GM23338 (cell line): ENCODE measurements at regions not wholly inside any gene's neighbourhood (a gene's known extent, or its start where the extent isn't known, plus 50 kb on each side); places are given as distances from the start of the nearest gene placed in this dataset.

Experiments
- ATAC-seq: fragments of 200-7000 bp; cut with Tn5 transposase; 3 replicates; pipeline ENCODE4 v1.9.1; 2020
- DNase-seq: peaks from one replicate; pipeline ENCODE4 v3.0.0-alpha.2; 2015; ENCODE audit warnings: low spot score
- H2AFZ ChIP-seq: fragments of 200-600 bp; sonication (generic); 2 replicates; pipeline ENCODE4 v1.8.0; 2016; ENCODE audit warnings: antibody characterized with exemption, mild to moderate bottlenecking, moderate library complexity
- H3F3A ChIP-seq: fragments of 200-600 bp; sonication (generic); replicated peaks from 2 replicates; pipeline ENCODE4 v1.8.0; 2017; ENCODE audit warnings: antibody characterized with exemption, mixed run types, low read depth
- H3K27ac ChIP-seq: fragments of 200-600 bp; sonication (generic); 2 replicates; pipeline ENCODE4 v1.6.1; 2016; ENCODE audit warnings: low read depth
- H3K27me3 ChIP-seq: fragments of 200-600 bp; sonication (generic); 2 replicates; pipeline ENCODE4 v1.8.0; 2016; ENCODE audit warnings: mild to moderate bottlenecking, mixed run types, moderate library complexity; ENCODE audit not compliant: insufficient read depth
- H3K36me3 ChIP-seq: fragments of 200-600 bp; sonication (generic); 2 replicates; pipeline ENCODE4 v1.8.0; 2016; ENCODE audit warnings: mild to moderate bottlenecking; ENCODE audit not compliant: insufficient read depth
- H3K4me1 ChIP-seq: fragments of 200-600 bp; sonication (generic); 2 replicates; pipeline ENCODE4 v1.8.0; 2016; ENCODE audit warnings: mild to moderate bottlenecking, moderate library complexity; ENCODE audit not compliant: insufficient read depth
- H3K4me2 ChIP-seq: fragments of 200-600 bp; sonication (generic); 2 replicates; pipeline ENCODE4 v1.7.1; 2017; ENCODE audit warnings: mixed run types
- H3K4me3 ChIP-seq: fragments of 200-600 bp; sonication (generic); 2 replicates; pipeline ENCODE4 v1.6.1; 2016; ENCODE audit warnings: mixed run types
- H3K79me2 ChIP-seq: fragments of 200-600 bp; sonication (generic); replicated peaks from 2 replicates; pipeline ENCODE4 v1.8.0; 2017; ENCODE audit warnings: mild to moderate bottlenecking; ENCODE audit not compliant: insufficient read depth
- H3K9me2 ChIP-seq: fragments of 200-600 bp; sonication (generic); 2 replicates; pipeline ENCODE4 v1.8.0; 2017; ENCODE audit not compliant: insufficient read depth
- H4K20me1 ChIP-seq: fragments of 200-600 bp; sonication (generic); replicated peaks from 2 replicates; pipeline ENCODE4 v1.8.0; 2017; ENCODE audit warnings: mild to moderate bottlenecking; ENCODE audit not compliant: insufficient read depth
- H3K27ac Mint-ChIP-seq: 2 replicates; pipeline ENCODE4 v1.8.0; 2020; ENCODE audit warnings: inconsistent platforms, mild to moderate bottlenecking, moderate library complexity, mixed read lengths
- H3K27me3 Mint-ChIP-seq: 3 replicates; pipeline ENCODE4 v1.8.0; 2022; ENCODE audit warnings: low read depth, mild to moderate bottlenecking, moderate library complexity, mixed read lengths, inconsistent platforms; ENCODE audit not compliant: insufficient read depth, poor library complexity
- H3K36me3 Mint-ChIP-seq: 3 replicates; pipeline ENCODE4 v1.8.0; 2021; ENCODE audit warnings: low read depth, mild to moderate bottlenecking, inconsistent platforms, moderate library complexity, mixed read lengths
- H3K4me1 Mint-ChIP-seq: 3 replicates; pipeline ENCODE4 v1.8.0; 2020; ENCODE audit warnings: mild to moderate bottlenecking, inconsistent platforms, mixed read lengths
- H3K4me3 Mint-ChIP-seq: 3 replicates; pipeline ENCODE4 v1.8.0; 2021; ENCODE audit warnings: moderate library complexity, mild to moderate bottlenecking, inconsistent platforms, mixed read lengths
- H3K9me3 Mint-ChIP-seq: 3 replicates; pipeline ENCODE4 v1.8.0; 2020; ENCODE audit warnings: moderate library complexity, mild to moderate bottlenecking, inconsistent platforms, mixed read lengths
- CREB1 ChIP-seq: fragments of 250-450 bp; sonication (Bioruptor Pico); IDR thresholded peaks from 2 replicates; pipeline ENCODE4 v1.5.0; 2020; ENCODE audit warnings: low read depth, mild to moderate bottlenecking, moderate library complexity
- CTCF ChIP-seq, 2 experiments: fragments of 200-600 bp in 1 of 2; sonication (generic) in 1 of 2; conservative IDR thresholded peaks; 2 replicates each; pipeline versions ENCODE4 v1.5.1 to v1.6.1; 2016 to 2017; ENCODE audit warnings: antibody characterized with exemption in 2 of 2, low read depth in 2 of 2, mild to moderate bottlenecking in 2 of 2, moderate library complexity in 1 of 2
- EZH2 ChIP-seq: fragments of 200-600 bp; sonication (generic); IDR thresholded peaks from one replicate; pipeline ENCODE4 v1.8.0; 2017; ENCODE audit warnings: antibody characterized with exemption, mild to moderate bottlenecking, low read depth; ENCODE audit not compliant: unreplicated experiment
- EZH2phosphoT487 ChIP-seq: fragments of 200-600 bp; sonication (generic); IDR thresholded peaks from one replicate; pipeline ENCODE4 v1.8.1; 2018; ENCODE audit warnings: antibody characterized with exemption; ENCODE audit not compliant: unreplicated experiment
- JUNB ChIP-seq: IDR thresholded peaks from one replicate; pipeline ENCODE4 v1.6.1; 2016; ENCODE audit warnings: antibody characterized with exemption; ENCODE audit not compliant: unreplicated experiment
- NANOG ChIP-seq: IDR thresholded peaks from 2 replicates; pipeline ENCODE4 v1.6.1; 2016; ENCODE audit warnings: antibody characterized with exemption, borderline replicate concordance
- POLR2AphosphoS5 ChIP-seq: IDR thresholded peaks from 2 replicates; pipeline ENCODE4 v1.6.1; 2016; ENCODE audit warnings: antibody characterized with exemption, low read depth
- STAT1 ChIP-seq: IDR thresholded peaks from one replicate; pipeline ENCODE4 v1.6.1; 2016; ENCODE audit warnings: antibody characterized with exemption; ENCODE audit not compliant: unreplicated experiment
- ZNF114 ChIP-seq: fragments of 250-450 bp; sonication (Bioruptor Pico); IDR thresholded peaks from 2 replicates; pipeline ENCODE4 v1.5.0; 2020; ENCODE audit warnings: mild to moderate bottlenecking, moderate library complexity
- ZNF331 ChIP-seq: fragments of 250-450 bp; sonication (Bioruptor Pico); IDR thresholded peaks from 2 replicates; pipeline ENCODE4 v1.5.0; 2020; ENCODE audit warnings: low read depth, mild to moderate bottlenecking, moderate library complexity
- ZNF462 ChIP-seq: fragments of 250-450 bp; sonication (Bioruptor Pico); IDR thresholded peaks from 2 replicates; pipeline ENCODE4 v1.5.0; 2020; ENCODE audit warnings: mild to moderate bottlenecking, moderate library complexity
- TF ChIP-seq, protein P1 (sequence below): IDR thresholded peaks from 2 replicates; pipeline ENCODE4 v1.6.1; 2016; ENCODE audit warnings: antibody characterized with exemption
- TF ChIP-seq, protein P2 (sequence below): IDR thresholded peaks from one replicate; pipeline ENCODE4 v1.6.1; 2018; ENCODE audit warnings: antibody characterized with exemption; ENCODE audit not compliant: unreplicated experiment

- no peaks in the 10 kb centered on the region for H3K9me2 ChIP-seq
- H3K4me3 ChIP-seq = no peak overlapping the region
- no peak overlapping the region for H3K4me2 ChIP-seq
- Mint-ChIP-seq H3K27ac (no peak overlapping the region), H3K27me3 (peaks cover 9% of the 10 kb centered on the region), H3K4me3 (no peak overlapping the region), H3K4me1 (no peaks in the 10 kb centered on the region; the same call in 2 of the 3 replicates), H3K9me3 (no peaks in the 10 kb centered on the region; the same call in 2 of the 3 replicates), H3K36me3 (no peaks in the 10 kb centered on the region)
- DNase-seq (no peak), ATAC-seq (no peak)
- no peaks in the 10 kb centered on the region for H3K36me3 ChIP-seq
- H3F3A ChIP-seq = no peaks in the 10 kb centered on the region
- H3K27ac ChIP-seq = no peak overlapping the region
- H3K79me2 ChIP-seq = no peaks in the 10 kb centered on the region
- no peak for TF ChIP-seq CTCF (conservative IDR thresholded peaks at IDR 0.05; ENCODE audit: low read depth in 2 of 2)
- TF ChIP-seq ZNF114 (CRISPR knock-in tag) = no peak
- TF ChIP-seq, protein P1, sequence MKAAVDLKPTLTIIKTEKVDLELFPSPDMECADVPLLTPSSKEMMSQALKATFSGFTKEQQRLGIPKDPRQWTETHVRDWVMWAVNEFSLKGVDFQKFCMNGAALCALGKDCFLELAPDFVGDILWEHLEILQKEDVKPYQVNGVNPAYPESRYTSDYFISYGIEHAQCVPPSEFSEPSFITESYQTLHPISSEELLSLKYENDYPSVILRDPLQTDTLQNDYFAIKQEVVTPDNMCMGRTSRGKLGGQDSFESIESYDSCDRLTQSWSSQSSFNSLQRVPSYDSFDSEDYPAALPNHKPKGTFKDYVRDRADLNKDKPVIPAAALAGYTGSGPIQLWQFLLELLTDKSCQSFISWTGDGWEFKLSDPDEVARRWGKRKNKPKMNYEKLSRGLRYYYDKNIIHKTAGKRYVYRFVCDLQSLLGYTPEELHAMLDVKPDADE = no peak
- TF ChIP-seq POLR2AphosphoS5 = no peak
- TF ChIP-seq CREB1 (CRISPR knock-in tag) = no peak
- TF ChIP-seq EZH2 = no peak
- TF ChIP-seq NANOG = no peak
- no peak for TF ChIP-seq EZH2phosphoT487
- no peak for TF ChIP-seq JUNB
- TF ChIP-seq STAT1 = no peak
- TF ChIP-seq ZNF462 = no peak
- TF ChIP-seq, protein P2, sequence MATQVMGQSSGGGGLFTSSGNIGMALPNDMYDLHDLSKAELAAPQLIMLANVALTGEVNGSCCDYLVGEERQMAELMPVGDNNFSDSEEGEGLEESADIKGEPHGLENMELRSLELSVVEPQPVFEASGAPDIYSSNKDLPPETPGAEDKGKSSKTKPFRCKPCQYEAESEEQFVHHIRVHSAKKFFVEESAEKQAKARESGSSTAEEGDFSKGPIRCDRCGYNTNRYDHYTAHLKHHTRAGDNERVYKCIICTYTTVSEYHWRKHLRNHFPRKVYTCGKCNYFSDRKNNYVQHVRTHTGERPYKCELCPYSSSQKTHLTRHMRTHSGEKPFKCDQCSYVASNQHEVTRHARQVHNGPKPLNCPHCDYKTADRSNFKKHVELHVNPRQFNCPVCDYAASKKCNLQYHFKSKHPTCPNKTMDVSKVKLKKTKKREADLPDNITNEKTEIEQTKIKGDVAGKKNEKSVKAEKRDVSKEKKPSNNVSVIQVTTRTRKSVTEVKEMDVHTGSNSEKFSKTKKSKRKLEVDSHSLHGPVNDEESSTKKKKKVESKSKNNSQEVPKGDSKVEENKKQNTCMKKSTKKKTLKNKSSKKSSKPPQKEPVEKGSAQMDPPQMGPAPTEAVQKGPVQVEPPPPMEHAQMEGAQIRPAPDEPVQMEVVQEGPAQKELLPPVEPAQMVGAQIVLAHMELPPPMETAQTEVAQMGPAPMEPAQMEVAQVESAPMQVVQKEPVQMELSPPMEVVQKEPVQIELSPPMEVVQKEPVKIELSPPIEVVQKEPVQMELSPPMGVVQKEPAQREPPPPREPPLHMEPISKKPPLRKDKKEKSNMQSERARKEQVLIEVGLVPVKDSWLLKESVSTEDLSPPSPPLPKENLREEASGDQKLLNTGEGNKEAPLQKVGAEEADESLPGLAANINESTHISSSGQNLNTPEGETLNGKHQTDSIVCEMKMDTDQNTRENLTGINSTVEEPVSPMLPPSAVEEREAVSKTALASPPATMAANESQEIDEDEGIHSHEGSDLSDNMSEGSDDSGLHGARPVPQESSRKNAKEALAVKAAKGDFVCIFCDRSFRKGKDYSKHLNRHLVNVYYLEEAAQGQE = no peak
- no peak for TF ChIP-seq ZNF331 (CRISPR knock-in tag)
- no peaks in the 10 kb centered on the region for H3K4me1 ChIP-seq
- H4K20me1 ChIP-seq = no peaks in the 10 kb centered on the region; the same call in 1 of the 2 replicates
- no peak overlapping the region for H2AFZ ChIP-seq
- H3K27me3 ChIP-seq = no peaks in the 10 kb centered on the region
These were observed 88.8 kb downstream of the CPZ start for GRCh38 chr4:8681391-8681790.
